ENCODE measurements at regions not wholly inside any gene's neighbourhood (a gene's known extent, or its start where the extent isn't known, plus 50 kb on each side); places are given as distances from the start of the nearest gene placed in this dataset.

GRCh38 chr6:166084951-166085350, 82.7 kb downstream of the TBXT start:
- no peak for TF ChIP-seq CTCF (conservative IDR thresholded peaks at IDR 0.05)
- TF ChIP-seq ZFX (IDR thresholded peaks at IDR 0.05) = no peak
